GM19467 (cell line): ENCODE measurements at regions not wholly inside any gene's neighbourhood (a gene's known extent, or its start where the extent isn't known, plus 50 kb on each side); places are given as distances from the start of the nearest gene placed in this dataset.

Experiments used
- ATAC-seq: cut with Tn5 transposase; IDR thresholded peaks from one replicate; pipeline ENCODE4 v1.9.1; 2021; ENCODE audit warnings: mild to moderate bottlenecking, moderate library complexity; ENCODE audit not compliant: unreplicated experiment

DNA sequence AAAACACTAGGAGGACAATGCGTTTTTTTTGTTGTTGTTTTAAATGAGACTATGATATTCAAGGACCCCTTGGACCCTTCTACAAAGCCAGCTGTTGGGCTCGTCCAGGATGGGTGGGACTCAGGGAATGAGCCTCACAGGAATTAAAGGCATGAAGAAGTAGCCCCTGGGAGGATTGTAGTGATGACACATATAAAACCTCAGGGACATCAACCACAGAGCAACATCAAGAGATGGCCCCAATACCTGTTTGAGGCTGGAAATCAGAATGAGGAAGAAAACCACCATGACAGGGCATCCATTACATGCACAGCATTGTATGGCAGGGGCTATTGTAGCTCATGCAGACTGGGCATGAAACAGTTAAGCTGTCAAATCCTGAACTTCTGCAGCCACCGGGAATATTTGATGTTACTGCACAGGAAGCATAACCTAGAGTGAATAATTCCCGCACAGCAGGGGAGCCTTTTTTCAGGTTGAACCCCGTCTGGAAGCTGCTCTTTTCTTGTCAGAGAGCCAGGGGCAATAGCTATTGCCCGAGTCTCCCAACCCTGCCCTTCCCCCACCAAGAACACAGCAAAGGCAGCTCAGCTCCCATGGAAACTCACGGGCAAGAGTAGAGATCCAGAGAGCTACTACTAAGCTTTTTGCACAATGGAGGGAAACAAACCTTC lies 140.2 kb upstream of the FGGY start:
- no peak for ATAC-seq

DNA sequence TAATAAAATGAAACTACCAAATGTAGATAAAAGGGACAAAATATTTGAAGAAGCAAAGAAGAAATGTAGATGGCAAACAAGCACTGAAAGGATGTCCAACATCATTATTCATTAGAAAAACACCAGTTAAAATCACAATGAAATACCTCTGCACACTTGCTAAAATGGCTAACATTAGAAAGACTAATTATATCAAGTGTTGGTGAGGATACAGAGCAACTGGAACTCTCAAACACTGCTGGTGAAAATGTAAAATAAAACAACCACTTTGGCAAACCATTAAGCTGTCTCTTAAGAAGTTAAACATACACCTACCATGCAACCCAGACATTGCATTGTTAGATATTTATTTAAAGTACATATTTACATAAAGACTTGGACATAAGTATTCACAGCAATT lies 138.6 kb upstream of the FGGY start:
- no peak for ATAC-seq

- no peak for ATAC-seq
Observed at GRCh38 chr1:59159557-59160203, 137.2 kb upstream of the FGGY start.

GRCh38 chr1:59161136-59161535 lies 135.8 kb upstream of the FGGY start:
- no peak for ATAC-seq

DNA sequence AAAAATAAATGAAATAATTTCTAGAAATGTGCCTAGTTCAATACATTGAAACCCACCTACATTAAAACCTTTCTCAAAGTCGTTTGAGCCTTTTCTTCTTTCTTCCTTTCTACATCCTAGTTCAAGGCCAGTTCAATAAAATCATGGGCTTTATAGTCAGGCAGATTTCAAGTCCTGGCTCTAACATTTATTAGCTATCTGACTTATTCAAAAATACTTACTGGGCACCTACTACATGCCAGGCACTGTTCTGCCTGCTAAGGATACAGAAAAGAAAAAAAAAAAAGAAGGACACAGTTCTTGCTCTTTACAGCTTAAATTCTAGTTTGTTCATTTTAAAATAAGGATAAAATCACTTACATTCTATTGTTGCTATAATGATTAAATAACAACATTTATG lies 134.2 kb upstream of the FGGY start:
- no peak for ATAC-seq

DNA sequence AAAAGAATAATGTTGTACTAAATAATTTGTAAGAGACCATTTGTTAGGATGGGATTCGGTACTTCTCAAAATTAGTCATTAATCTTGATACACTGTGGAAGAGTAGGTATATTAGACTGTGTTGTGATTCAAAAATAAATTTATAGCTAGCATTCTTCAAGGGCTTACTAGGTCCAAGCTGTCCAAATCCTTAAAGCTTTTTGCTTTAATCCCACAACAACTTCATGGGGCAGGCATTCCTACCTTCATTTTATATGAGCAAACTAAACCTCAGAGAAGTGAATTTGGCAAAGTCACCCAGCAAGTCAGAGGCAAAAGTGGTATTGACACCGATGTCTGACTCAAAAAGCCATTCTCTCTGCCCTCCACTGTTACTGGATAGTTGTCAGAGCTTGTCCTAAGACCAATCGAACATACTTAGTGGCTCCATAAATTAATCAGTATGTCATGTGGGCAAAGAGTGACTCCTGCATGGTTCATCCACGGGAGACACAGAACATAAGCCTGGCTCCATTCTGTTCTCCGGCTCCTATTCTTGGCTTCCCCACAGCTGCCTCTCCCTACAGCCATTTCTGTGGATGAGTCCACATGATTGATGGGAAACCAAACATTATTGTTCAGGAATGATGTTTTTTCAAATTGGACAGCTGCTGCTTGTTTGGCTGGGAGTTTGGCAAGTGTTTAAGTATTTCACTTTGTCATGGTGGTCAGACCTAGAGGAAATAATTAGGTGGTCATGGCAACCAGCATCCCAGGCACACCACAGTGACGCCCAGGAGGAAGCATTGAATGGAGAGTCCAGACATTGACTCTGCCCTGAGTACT lies 133.4 kb upstream of the FGGY start:
- no peak for ATAC-seq

GRCh38 chr1:59164371-59164770 lies 132.5 kb upstream of the FGGY start:
- ATAC-seq = no peak

GRCh38 chr1:59165353-59165752 lies 131.5 kb upstream of the FGGY start:
- no peak for ATAC-seq

GRCh38 chr1:59169703-59170102 lies 127.2 kb upstream of the FGGY start:
- ATAC-seq = no peak

DNA sequence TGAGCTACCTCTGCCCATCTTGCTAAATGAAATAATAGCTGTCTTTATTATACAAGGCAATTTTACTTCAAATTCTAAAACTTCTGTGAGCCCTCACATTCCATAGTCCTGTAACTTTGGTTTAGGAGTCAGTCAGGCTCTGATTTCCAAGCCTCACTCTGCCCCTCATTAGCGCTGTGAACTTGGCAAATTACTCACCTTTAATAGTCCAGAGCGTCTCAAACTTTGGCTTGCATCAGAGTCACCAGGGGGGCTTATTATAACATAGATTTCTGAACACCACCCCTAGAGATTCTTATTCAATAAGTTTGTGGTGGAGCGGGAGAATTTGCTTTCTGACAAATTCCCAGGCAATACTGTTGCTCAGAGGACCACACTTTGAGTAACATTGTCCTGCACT lies 126.2 kb upstream of the FGGY start:
- no peak for ATAC-seq

DNA sequence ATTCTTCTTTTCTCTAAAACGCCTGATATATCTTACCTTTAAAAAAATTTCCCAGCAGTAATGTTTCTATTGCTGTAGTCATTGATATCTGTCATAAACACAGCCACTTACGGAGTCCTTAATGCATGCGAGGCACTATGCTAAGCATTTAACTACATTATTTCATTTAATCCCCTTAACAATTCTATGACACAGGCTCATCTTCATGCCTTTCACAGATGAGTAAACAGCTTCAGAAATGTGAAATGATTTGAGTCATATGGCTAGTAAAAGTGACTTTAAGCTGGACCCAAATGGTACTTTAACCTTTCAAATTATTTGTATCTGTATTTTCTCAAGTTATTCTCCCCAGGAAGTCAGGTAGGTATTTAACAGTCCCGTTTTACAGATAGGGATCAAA lies 125.1 kb upstream of the FGGY start:
- no peak for ATAC-seq

DNA sequence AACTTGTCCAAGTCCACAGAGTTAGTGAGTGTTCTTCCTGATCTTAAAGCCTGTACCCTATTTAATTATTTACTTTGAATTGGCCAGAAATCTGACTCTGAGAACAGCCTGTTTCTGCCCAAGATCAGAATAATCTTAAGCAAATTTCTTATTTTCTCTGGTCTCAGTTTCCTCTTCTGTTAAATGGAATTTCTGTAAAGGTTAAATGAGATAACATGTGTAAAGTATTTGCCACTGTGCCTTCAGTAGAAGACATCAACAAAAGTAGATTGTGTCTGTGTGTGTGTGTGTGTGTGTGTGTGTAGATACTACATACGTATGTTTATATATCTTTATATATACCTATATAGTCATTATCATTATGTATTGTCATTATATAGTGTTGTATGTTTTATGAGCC lies 124.2 kb upstream of the FGGY start:
- ATAC-seq = no peak

GRCh38 chr1:59173721-59174120 lies 123.2 kb upstream of the FGGY start:
- ATAC-seq = no peak

- no peak for ATAC-seq
Observed at GRCh38 chr1:59176471-59176870, 120.4 kb upstream of the FGGY start.

- ATAC-seq = no peak
Observed at GRCh38 chr1:59177756-59178155, 119.1 kb upstream of the FGGY start.

DNA sequence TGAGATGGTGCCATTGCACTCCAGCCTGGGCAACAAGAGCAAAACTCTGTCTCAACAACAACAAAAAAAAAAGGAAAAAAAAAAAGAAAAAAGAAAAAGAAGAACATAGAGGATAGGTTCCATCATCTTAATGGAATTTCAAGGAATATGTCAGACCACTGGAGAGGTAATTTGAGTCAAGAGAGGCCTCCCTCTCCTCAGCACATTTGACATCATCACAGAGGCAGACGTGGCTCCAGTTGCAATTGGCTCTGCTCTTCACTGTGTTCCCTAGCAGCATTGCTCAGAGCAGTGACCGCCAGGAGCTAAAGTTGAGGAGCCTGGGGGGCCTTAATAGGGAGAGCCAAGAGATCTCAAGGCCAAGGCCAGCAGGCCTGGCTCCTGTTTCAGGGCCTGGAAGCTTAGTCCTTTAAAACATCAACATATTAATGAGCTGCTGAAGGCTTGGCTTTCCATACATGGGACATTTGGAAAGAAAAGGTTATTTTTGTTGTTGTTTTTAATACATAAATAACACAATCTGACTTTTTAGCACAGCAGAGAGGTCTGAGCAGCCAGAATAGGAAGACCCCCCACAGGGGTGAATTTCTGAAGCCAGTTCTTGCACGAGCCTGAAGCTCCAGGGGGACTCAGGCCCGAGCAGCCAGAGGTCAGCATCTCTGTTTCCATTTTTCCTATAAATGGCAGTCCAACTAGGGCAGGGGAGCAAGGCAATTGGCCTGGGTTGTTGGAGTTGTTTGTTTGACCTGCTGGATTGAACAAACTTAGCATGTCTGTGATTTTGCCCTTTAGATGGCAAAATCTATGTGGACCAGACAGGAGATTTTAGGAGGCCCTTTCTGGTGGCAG lies 118.3 kb upstream of the FGGY start:
- ATAC-seq = no peak

GRCh38 chr1:59179673-59180072 lies 117.2 kb upstream of the FGGY start:
- no peak for ATAC-seq

DNA sequence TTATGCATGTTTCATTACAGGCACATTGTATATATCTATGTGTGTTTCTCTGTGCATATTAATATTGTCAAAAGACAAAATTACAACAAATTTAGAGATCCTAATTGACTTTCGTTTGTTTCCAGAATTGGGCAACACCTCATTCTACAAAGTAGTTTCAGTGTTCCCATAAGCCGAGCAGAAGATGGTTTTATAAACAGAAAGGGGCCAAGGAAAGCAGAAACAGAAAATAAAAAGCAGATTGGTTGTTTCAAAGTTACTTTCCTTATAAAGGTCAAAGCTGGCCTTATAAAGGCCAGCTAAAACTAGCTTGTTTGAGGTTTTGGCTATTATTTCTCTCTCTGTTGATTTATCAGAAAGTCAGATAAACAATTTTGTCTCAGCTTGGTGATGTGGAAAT lies 116.2 kb upstream of the FGGY start:
- ATAC-seq = no peak

DNA sequence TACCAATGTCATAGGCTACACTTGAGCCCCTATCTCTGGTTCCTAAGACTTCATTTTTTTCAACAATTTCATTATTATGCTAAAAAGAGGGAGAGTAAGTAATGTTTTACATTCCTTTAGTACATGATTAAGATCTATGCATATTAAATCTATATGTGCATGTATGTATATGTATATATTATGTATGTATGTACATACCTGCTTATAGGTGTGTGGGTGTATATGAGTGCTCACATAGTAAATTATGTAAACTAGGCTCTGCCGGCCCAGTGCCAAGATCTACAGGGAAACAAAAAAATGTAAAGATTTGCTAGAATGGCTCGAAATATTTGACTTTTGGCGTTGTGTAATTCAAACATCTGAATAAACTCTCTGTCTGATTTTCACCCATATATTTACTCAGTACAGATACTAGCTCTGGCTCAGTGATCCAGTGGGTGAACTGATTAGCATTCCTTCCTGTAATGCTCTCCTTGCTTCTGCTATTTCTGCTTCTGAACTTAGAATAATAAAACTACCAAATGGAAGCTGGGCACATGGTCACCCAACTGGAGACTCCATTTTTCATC lies 113.1 kb upstream of the FGGY start:
- ATAC-seq = no peak

DNA sequence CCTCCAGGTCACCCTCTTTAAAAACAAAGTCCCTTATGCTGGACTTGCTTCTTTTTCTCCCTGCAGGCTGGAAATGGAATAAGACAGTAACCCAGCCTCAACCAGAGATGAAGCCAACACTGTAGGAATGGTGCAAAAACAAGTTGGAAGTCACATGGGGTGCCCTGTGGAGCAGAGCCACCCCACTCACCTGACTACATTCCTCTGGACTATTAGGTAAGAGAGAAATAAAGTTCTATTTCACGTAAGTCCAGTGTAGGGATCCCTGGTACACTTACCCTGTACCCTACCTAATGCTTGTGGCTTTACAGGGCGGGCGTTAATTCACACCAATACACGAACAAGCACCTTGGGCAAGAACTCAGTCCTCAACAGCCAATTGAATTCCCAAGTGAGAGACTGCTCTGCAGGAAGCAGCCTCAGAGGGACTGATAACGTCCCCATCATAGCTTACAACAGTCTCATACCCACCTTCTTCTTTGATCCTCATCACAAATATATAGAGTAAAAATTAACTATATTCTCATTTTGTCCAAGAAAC lies 112.5 kb upstream of the FGGY start:
- no peak for ATAC-seq
